NCI-H345 treated with DMSO at 0.1 percent for 48 hours (cell line): ENCODE measurements at regions not wholly inside any gene's neighbourhood (a gene's known extent, or its start where the extent isn't known, plus 50 kb on each side); places are given as distances from the start of the nearest gene placed in this dataset.

Source experiments
- DNase-seq: peaks from one replicate; lab custom pipeline; 2025; ENCODE audit not compliant: unreplicated experiment; lab: John Stamatoyannopoulos, UW

- peak; percentile 8 for DNase-seq
Observed at GRCh38 chr11:120034176-120034875, 103.6 kb downstream of the TRIM29 start.

DNA sequence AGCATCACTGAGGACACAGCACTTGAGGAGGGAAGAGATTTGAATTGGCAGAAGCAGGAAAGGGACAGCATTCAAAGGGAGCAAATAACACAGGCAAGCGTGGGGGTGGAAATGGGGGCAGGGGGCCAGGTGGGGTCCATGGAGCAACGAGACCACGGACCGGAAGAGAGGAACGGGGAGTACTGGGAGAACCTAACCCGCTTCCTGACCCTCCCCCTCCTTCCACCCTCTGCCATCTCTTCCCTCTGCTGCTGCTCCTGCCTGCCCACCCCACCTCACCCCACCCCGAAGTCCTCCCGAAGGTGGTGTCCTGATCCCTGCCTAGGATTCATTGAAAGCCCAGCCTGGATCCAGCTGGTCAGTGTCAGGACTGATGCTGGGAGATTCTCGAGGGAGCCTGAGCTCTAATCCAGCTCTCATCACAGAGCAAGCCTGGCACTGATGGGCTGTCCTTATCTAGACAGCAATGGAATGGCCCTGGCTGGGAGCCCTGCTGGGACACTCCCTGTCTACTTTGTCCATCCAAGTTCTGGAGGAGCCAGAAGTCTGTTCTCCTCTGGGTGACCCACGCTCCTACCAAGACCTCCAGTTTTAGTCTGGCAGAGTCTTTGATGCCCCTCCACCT is 105.0 kb downstream of the TRIM29 start:
- no peak for DNase-seq

DNA sequence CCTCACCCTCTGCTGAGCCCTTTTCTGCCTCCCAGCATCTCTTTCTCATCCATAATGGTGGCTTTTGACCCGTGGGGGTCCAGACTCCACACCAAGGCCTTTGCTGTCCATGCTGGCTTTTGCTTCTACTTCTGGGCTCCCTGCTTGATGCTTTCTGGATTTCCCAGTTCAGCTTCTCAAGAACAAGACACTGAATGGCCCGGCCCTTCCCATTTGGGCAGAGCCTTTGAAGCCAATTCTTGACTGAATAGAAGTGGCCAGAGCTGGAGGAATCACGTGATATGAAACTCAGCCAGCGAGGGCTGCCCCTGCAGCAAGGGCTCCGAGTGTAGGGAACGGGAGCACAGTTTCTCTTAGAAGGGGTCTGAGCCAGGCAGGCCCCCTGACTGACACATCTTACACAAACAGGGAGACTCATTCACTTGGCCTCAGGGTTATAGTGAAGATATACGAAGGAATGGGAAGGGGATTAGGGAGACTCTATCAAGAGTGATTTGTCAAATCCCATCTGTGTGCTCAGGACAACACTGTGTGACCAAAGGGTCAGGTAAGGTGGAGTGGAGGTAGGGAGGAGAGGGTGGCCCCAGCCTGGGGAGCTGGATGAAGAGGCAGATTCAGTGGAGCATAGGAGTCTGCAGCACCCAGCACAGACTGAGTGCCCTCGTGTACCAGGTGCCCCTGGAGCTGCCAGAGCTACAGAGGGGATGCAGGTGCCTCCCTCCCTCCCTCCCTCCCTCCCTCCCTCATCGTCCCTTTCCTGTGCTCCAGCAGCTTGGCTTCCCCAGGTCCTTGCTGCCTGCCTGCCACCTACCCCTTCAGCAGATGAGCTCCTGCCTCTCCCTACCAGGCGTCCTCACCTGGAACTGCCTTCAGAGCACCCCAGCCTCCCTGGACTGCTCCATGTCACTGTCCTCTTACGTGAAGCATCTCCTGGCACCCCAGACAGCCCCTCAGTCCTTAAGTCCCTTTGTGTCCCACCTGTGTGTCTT is 106.0 kb downstream of the TRIM29 start:
- no peak for DNase-seq

- no peak for DNase-seq
Observed at GRCh38 chr11:120031156-120031555, 106.8 kb downstream of the TRIM29 start.

- DNase-seq, result no peak
Observed at GRCh38 chr11:120030411-120030810, 107.5 kb downstream of the TRIM29 start.

- DNase-seq, result no peak
Observed at GRCh38 chr11:120029321-120029720, 108.6 kb downstream of the TRIM29 start.

GRCh38 chr11:120028897-120029258 is 109.0 kb downstream of the TRIM29 start:
- DNase-seq, result no peak

DNA sequence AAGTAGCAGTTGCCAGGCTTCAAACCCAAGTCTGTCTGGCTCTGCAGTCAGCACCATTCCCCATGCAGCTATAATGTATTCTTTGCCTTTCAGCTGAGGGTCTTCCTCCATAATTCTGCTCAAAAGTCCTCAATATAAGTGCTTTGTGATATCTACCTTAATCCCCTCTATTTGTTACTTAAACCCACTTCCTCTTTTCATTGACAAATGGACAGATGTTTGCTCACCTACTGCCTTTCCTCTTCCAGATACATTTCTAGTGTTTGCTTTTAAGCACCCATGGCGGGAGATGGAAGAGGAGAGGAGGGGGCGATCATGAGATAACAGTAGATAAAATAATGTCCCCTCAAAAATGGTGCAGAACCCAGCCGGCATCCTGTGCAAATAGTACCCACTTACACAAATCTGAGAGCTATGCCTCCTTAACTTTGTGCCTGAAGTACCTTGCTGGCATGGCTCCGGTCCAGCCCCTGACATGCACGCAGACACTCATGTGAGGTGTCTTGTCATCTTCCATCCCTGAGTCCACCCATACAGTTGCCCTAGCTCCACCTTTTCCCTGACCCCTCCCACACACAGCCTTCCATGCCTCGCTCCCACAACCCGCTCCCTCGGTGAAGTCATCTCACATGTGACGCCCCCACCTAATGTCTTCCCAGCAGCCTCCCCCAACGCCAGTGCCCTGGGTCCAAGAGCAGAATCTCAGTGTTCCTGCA is 109.6 kb downstream of the TRIM29 start:
- DNase-seq, result peak; percentile 79

GRCh38 chr11:120027546-120028180 is 110.2 kb downstream of the TRIM29 start:
- no peak for DNase-seq

DNA sequence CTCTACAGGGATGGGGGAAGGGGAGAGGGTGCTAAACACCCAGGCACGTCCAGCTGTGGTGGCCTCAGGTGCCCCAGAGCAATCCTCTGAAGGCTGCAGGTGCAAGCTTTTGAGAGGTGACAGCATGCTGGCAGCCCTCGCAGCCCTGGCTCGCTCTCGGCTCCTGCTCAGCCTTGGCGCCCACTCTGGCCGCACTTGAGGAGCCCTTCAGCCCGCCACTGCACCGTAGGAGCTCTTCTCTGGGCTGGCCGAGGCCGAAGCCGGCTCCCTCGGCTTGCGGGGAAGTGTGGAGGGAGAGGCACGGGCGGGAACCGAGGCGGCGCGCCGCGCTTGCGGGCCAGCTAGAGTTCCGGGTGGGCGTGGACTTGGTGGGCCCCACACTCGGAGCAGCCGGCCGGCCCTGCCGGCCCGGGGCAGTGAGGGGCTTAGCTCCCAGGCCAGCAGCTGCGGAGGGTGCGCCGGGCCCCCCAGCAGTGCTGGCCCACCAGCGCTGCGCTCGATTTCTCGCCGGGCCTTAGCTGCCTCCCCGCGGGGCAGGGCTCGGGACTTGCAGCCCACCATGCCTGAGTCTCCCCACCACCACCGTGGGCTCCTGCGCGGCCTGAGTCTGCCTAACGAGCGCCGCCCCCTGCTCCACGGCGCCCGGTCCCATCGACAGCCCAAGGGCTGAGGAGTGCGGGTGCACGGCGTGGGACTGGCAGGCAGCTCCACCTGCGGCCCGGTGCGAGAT is 112.1 kb downstream of the TRIM29 start:
- DNase-seq, result no peak

- DNase-seq, result no peak
Observed at GRCh38 chr11:120024586-120024985, 113.3 kb downstream of the TRIM29 start.

DNA sequence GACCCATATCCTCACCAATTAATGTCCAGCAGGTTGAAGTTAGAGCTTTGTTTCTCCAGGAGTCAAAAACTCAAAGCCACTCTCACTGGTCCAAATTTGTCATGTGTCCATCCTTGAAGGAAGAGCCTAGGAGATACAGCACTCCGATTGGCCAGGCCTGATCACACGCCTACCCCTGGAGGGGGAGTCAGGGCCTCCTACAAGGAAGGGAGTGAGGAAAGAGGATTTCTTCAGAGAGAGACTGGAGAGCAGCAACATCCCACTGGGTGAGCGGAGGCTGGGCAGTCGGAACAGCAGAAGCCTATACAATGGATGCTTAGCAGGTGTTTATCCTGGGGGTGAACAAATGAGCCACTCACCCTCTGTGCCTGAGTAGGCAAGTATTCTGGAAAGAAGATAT is 113.9 kb downstream of the TRIM29 start:
- no peak for DNase-seq

GRCh38 chr11:120023551-120023950 is 114.4 kb downstream of the TRIM29 start:
- no peak for DNase-seq

GRCh38 chr11:120023120-120023519 is 114.8 kb downstream of the TRIM29 start:
- no peak for DNase-seq

DNA sequence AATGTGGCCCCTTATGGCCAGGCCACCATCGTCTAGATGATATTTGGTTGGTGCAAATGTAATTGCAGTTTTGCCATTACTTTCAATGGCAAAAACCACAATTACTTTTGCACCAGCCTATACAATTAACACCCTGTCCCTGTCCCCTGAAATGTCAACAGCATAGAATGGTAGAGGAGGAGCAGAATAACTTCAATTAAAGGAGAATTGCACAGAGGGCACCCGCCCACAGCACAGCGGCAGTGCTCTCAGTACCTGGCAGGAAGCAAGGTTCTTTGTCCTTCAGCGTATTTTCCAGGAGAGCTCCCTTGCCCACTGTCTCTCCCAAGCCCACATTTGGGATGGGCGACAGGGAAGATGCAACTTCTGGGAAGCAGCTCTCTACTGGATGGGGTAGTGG is 115.3 kb downstream of the TRIM29 start:
- DNase-seq, result no peak

GRCh38 chr11:120021978-120022377 is 115.9 kb downstream of the TRIM29 start:
- no peak for DNase-seq

GRCh38 chr11:120021391-120021953 is 116.4 kb downstream of the TRIM29 start:
- no peak for DNase-seq

DNA sequence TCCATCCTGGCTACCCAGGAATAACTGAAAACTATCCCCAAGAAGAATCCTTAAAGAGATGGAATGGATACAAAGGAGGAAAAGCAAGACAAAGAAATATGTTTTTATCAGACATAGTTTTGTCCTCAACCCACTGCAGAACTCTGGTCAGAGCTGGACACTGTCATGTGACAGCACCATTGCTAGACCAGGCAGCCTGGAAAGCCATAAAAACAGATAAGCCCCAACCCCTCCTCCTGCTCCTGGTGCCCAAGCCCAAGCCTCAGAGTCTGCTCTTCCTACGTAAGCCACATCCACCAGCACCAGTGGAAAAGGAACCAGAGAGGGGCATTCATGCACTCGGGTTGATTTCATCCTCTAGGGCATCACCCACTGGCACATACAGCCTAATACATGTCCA is 116.9 kb downstream of the TRIM29 start:
- DNase-seq, result no peak

GRCh38 chr11:120020486-120020885 is 117.4 kb downstream of the TRIM29 start:
- no peak for DNase-seq

DNA sequence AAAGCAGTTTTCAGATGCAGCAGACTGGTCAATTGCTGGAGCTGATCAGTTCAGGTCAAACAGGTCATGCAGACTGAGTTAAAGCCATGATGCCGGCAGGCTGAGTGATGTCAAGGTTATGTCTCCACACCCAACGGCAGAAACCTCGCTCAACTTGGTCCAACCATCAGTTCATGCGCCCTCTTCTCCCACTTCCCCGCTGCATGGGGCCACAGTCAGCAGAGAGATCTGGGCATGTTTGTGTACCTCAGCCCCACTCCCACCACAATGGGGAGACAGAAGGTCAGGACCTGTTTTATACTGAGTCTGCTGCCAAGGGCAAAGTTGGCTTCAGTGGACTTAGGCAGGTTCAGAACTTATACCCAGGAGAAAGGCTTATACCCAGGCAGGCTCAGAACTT is 118.7 kb downstream of the TRIM29 start:
- DNase-seq, result no peak
